ENCODE measurements at regions not wholly inside any gene's neighbourhood (a gene's known extent, or its start where the extent isn't known, plus 50 kb on each side); places are given as distances from the start of the nearest gene placed in this dataset.

- Histone ChIP-seq H3K27ac (ENCODE audit: low read depth in 1 of 2, low read length in 2 of 2) (no peak overlapping the region), H3K27me3 (ENCODE audit: control insufficient read depth in 1 of 2, insufficient read depth in 2 of 2, low read length in 2 of 2) (no peaks in the 10 kb centered on the region), H3K9me3 (ENCODE audit: control insufficient read depth in 1 of 2, insufficient read depth in 1 of 2, low read length in 2 of 2) (no peaks in the 10 kb centered on the region), H3K4me3 (ENCODE audit: low read length) (no peak overlapping the region), H3K4me1 (ENCODE audit: insufficient read depth, low read length) (no peaks in the 10 kb centered on the region), H3K36me3 (ENCODE audit: insufficient read depth, low read length) (no peaks in the 10 kb centered on the region)
- ChIA-PET CTCF (interaction anchor here (1.2 kb wide), 1 partner anchor 23 kb away, joined by 4 read pairs; no protein-coding TSS in a partner anchor), POLR2A (no interaction called here)
- H3K27ac Mint-ChIP-seq: no peak overlapping the region
- TF ChIP-seq, protein P1, sequence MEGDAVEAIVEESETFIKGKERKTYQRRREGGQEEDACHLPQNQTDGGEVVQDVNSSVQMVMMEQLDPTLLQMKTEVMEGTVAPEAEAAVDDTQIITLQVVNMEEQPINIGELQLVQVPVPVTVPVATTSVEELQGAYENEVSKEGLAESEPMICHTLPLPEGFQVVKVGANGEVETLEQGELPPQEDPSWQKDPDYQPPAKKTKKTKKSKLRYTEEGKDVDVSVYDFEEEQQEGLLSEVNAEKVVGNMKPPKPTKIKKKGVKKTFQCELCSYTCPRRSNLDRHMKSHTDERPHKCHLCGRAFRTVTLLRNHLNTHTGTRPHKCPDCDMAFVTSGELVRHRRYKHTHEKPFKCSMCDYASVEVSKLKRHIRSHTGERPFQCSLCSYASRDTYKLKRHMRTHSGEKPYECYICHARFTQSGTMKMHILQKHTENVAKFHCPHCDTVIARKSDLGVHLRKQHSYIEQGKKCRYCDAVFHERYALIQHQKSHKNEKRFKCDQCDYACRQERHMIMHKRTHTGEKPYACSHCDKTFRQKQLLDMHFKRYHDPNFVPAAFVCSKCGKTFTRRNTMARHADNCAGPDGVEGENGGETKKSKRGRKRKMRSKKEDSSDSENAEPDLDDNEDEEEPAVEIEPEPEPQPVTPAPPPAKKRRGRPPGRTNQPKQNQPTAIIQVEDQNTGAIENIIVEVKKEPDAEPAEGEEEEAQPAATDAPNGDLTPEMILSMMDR (IDR thresholded peaks at IDR 0.05): no peak
- DNase-seq: no peak
- H3K27me3 Mint-ChIP-seq: no peaks in the 10 kb centered on the region
- no peak overlapping the region for H3K4me3 Mint-ChIP-seq
- no peaks in the 10 kb centered on the region for H3K4me1 Mint-ChIP-seq (ENCODE audit: low read depth)
- no peaks in the 10 kb centered on the region for H3K36me3 Mint-ChIP-seq (ENCODE audit: low read depth)
- no peaks in the 10 kb centered on the region for H3K9me3 Mint-ChIP-seq
- ATAC-seq (ENCODE audit: poor library complexity): no peak
- intact Hi-C loops (cut with DNase I, micrococcal nuclease): no loop called here
Observed at GRCh38 chr10:59968705-59969104, 62.3 kb upstream of the CCDC6 start.

DNA sequence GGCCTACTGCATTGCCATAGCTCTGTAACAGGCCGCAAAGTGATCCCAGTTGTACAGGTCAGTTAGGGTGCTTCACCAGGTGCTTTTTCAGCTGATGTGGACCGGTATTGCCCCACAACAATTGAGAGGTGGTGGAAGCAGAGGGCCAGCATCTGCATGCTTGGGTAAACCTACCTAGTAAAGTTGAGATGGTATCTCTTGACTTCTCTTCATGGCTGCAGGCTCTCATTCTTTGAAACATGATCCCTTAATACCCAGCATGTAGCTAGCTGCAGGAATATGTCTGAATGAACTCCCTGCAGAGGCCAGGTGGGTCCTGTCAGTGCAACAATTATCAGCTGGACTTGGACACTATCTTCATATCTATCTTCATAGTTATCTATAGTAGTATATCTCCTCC lies 60.7 kb upstream of the CCDC6 start:
- ChIA-PET POLR2A (no interaction called here), CTCF (no interaction called here)
- H3K27ac ChIP-seq (ENCODE audit: low read depth in 1 of 2, low read length in 2 of 2): no peak overlapping the region
- TF ChIP-seq, protein P1 (IDR thresholded peaks at IDR 0.05): no peak
- no peaks in the 10 kb centered on the region for H3K4me1 ChIP-seq (ENCODE audit: insufficient read depth, low read length)
- ATAC-seq (ENCODE audit: poor library complexity) (no peak), DNase-seq (no peak)
- intact Hi-C loops (cut with DNase I, micrococcal nuclease): no loop called here
- Mint-ChIP-seq H3K27ac (no peak overlapping the region), H3K36me3 (ENCODE audit: low read depth) (no peaks in the 10 kb centered on the region), H3K4me3 (no peak overlapping the region), H3K4me1 (ENCODE audit: low read depth) (no peaks in the 10 kb centered on the region), H3K9me3 (no peaks in the 10 kb centered on the region), H3K27me3 (no peaks in the 10 kb centered on the region)
- no peak overlapping the region for H3K4me3 ChIP-seq (ENCODE audit: low read length)
- no peaks in the 10 kb centered on the region for H3K9me3 ChIP-seq (ENCODE audit: control insufficient read depth in 1 of 2, insufficient read depth in 1 of 2, low read length in 2 of 2)
- no peaks in the 10 kb centered on the region for H3K27me3 ChIP-seq (ENCODE audit: control insufficient read depth in 1 of 2, insufficient read depth in 2 of 2, low read length in 2 of 2)
- H3K36me3 ChIP-seq (ENCODE audit: insufficient read depth, low read length): no peaks in the 10 kb centered on the region

- DNase-seq (no peak), ATAC-seq (ENCODE audit: poor library complexity) (no peak)
- TF ChIP-seq, protein P1 (IDR thresholded peaks at IDR 0.05): no peak
- Histone ChIP-seq H3K36me3 (ENCODE audit: insufficient read depth, low read length) (no peaks in the 10 kb centered on the region), H3K27ac (ENCODE audit: low read depth in 1 of 2, low read length in 2 of 2) (no peak overlapping the region), H3K4me1 (ENCODE audit: insufficient read depth, low read length) (no peaks in the 10 kb centered on the region), H3K4me3 (ENCODE audit: low read length) (no peak overlapping the region), H3K27me3 (ENCODE audit: control insufficient read depth in 1 of 2, insufficient read depth in 2 of 2, low read length in 2 of 2) (no peaks in the 10 kb centered on the region), H3K9me3 (ENCODE audit: control insufficient read depth in 1 of 2, insufficient read depth in 1 of 2, low read length in 2 of 2) (no peaks in the 10 kb centered on the region)
- intact Hi-C loops (cut with DNase I, micrococcal nuclease): no loop called here
- ChIA-PET POLR2A (no interaction called here), CTCF (interaction anchor here (0.6 kb wide), 1 partner anchor 162 kb away, joined by 4 read pairs; no protein-coding TSS in a partner anchor)
- Mint-ChIP-seq H3K27ac (no peak overlapping the region), H3K4me3 (no peak overlapping the region), H3K9me3 (no peaks in the 10 kb centered on the region), H3K36me3 (ENCODE audit: low read depth) (no peaks in the 10 kb centered on the region), H3K27me3 (no peaks in the 10 kb centered on the region), H3K4me1 (ENCODE audit: low read depth) (no peaks in the 10 kb centered on the region)
Observed at GRCh38 chr10:59965899-59966650, 59.7 kb upstream of the CCDC6 start.

All from CD4-positive, alpha-beta T cell (primary cell).